ENCODE measurements at regions not wholly inside any gene's neighbourhood (a gene's known extent, or its start where the extent isn't known, plus 50 kb on each side); places are given as distances from the start of the nearest gene placed in this dataset.

- Histone ChIP-seq H3K27me3 (replicated peaks) (no peaks in the 10 kb centered on the region), H3K4me3 (ENCODE audit: low read depth, low read length) (no peak overlapping the region), H3K36me3 (replicated peaks) (no peaks in the 10 kb centered on the region), H3K27ac (no peak overlapping the region)
- TF ChIP-seq CTCF (IDR thresholded peaks at IDR 0.05; ENCODE audit: low read depth, low read length, missing control alignments): no peak
- in situ Hi-C loops (cut with HindIII; ENCODE audit: low pct_ligation_motif_present, low sequenced_read_pairs): no loop called here
- DNase-seq: no peak
These were observed 143.9 kb upstream of the NOX3 start for GRCh38 chr6:155599561-155599960.

DNA sequence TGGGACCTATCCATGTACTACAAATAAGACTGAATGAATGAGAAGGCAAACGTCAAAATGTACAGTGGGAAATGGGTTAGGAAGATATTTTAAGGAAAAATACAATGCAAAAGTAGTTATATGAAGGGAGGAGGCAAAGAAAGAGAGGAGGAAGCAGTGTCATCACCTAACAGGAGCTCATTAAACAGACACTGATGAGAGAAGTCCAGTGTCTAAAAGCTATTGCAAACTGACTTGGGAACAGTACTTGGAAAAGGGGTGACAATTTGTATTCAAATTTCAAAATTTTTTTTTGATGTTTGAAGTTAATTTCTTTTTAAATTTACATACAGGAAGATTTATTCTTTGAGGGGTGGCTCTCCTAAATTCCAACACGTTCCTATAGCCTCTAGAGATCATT, 143.5 kb upstream of the NOX3 start:
- DNase-seq: no peak
- TF ChIP-seq CTCF (IDR thresholded peaks at IDR 0.05; ENCODE audit: low read depth, low read length, missing control alignments): no peak
- Histone ChIP-seq H3K4me3 (ENCODE audit: low read depth, low read length) (no peak overlapping the region), H3K27me3 (replicated peaks) (no peaks in the 10 kb centered on the region), H3K36me3 (replicated peaks) (no peaks in the 10 kb centered on the region), H3K27ac (no peak overlapping the region)
- in situ Hi-C loops (cut with HindIII; ENCODE audit: low pct_ligation_motif_present, low sequenced_read_pairs): no loop called here

- no peaks in the 10 kb centered on the region for H3K27me3 ChIP-seq (replicated peaks)
- in situ Hi-C loops (cut with HindIII; ENCODE audit: low pct_ligation_motif_present, low sequenced_read_pairs): no loop called here
- DNase-seq: no peak
- TF ChIP-seq CTCF (IDR thresholded peaks at IDR 0.05; ENCODE audit: low read depth, low read length, missing control alignments): no peak
- H3K27ac ChIP-seq: no peak overlapping the region
- H3K36me3 ChIP-seq (replicated peaks): no peaks in the 10 kb centered on the region
- H3K4me3 ChIP-seq (ENCODE audit: low read depth, low read length): no peak overlapping the region
These were observed 139.6 kb upstream of the NOX3 start for GRCh38 chr6:155595284-155595683.

GRCh38 chr6:155591741-155592140, 136.1 kb upstream of the NOX3 start:
- DNase-seq: no peak
- no peaks in the 10 kb centered on the region for H3K36me3 ChIP-seq (replicated peaks)
- H3K27me3 ChIP-seq (replicated peaks): no peaks in the 10 kb centered on the region
- no peak for TF ChIP-seq CTCF (IDR thresholded peaks at IDR 0.05; ENCODE audit: low read depth, low read length, missing control alignments)
- H3K27ac ChIP-seq: no peak overlapping the region
- H3K4me3 ChIP-seq (ENCODE audit: low read depth, low read length): no peak overlapping the region
- in situ Hi-C loops (cut with HindIII; ENCODE audit: low pct_ligation_motif_present, low sequenced_read_pairs): no loop called here

GRCh38 chr6:155589190-155589589, 133.6 kb upstream of the NOX3 start:
- no peak overlapping the region for H3K4me3 ChIP-seq (ENCODE audit: low read depth, low read length)
- H3K27me3 ChIP-seq (replicated peaks): no peaks in the 10 kb centered on the region
- in situ Hi-C loops (cut with HindIII; ENCODE audit: low pct_ligation_motif_present, low sequenced_read_pairs): no loop called here
- TF ChIP-seq CTCF (IDR thresholded peaks at IDR 0.05; ENCODE audit: low read depth, low read length, missing control alignments): no peak
- no peak overlapping the region for H3K27ac ChIP-seq
- no peak for DNase-seq
- H3K36me3 ChIP-seq (replicated peaks): no peaks in the 10 kb centered on the region

- no peak overlapping the region for H3K4me3 ChIP-seq (ENCODE audit: low read depth, low read length)
- DNase-seq: no peak
- no peaks in the 10 kb centered on the region for H3K36me3 ChIP-seq (replicated peaks)
- in situ Hi-C loops (cut with HindIII; ENCODE audit: low pct_ligation_motif_present, low sequenced_read_pairs): no loop called here
- no peak for TF ChIP-seq CTCF (IDR thresholded peaks at IDR 0.05; ENCODE audit: low read depth, low read length, missing control alignments)
- no peak overlapping the region for H3K27ac ChIP-seq
- H3K27me3 ChIP-seq (replicated peaks): no peaks in the 10 kb centered on the region
These were observed 132.2 kb upstream of the NOX3 start for GRCh38 chr6:155587817-155588216.
